HUES64 (cell line): ENCODE measurements at regions not wholly inside any gene's neighbourhood (a gene's known extent, or its start where the extent isn't known, plus 50 kb on each side); places are given as distances from the start of the nearest gene placed in this dataset.
"Not testable (repeated sequence)": the region's sequence is repeated elsewhere in the genome, so short reads cannot be mapped to it uniquely, and the experiment has no call there.

Experiments used
- H3K27ac ChIP-seq: 2 replicates; pipeline ENCODE4 v1.7.0; 2013; ENCODE audit warnings: low read depth, low read length, inconsistent platforms
- H3K27me3 ChIP-seq: 2 replicates; pipeline ENCODE4 v1.6.1; 2013; ENCODE audit warnings: mild to moderate bottlenecking, low read length; ENCODE audit not compliant: insufficient read depth
- H3K36me3 ChIP-seq: 2 replicates; pipeline ENCODE4 v1.6.1; 2013; ENCODE audit warnings: mild to moderate bottlenecking, low read length; ENCODE audit not compliant: insufficient read depth
- H3K4me1 ChIP-seq: 2 replicates; pipeline ENCODE4 v1.6.1; 2013; ENCODE audit warnings: mild to moderate bottlenecking, low read length, moderate library complexity; ENCODE audit not compliant: insufficient read depth
- H3K4me3 ChIP-seq: 2 replicates; pipeline ENCODE4 v1.5.1; 2013; ENCODE audit warnings: mild to moderate bottlenecking, low read length, moderate library complexity
- H3K9ac ChIP-seq: 2 replicates; pipeline ENCODE4 v1.6.1; 2013; ENCODE audit warnings: mild to moderate bottlenecking, low read depth, low read length
- H3K9me3 ChIP-seq: 2 replicates; pipeline ENCODE4 v1.6.1; 2013; ENCODE audit warnings: low read depth, low read length; ENCODE audit not compliant: insufficient read depth
- WGBS: fragments of 150-250, 120-280 bp; methylation state at CpG from one replicate; pipeline ENCODE4 v1.1.7; 2013; ENCODE audit warnings: missing lambda C conversion rate; 5-methylcytosine and 5-hydroxymethylcytosine counted together

GRCh38 chr4:134079085-134079484 lies 122.5 kb downstream of the PABPC4L start:
- not testable (repeated sequence) for H3K4me3 ChIP-seq, H3K9ac ChIP-seq, H3K4me1 ChIP-seq, H3K27me3 ChIP-seq, H3K9me3 ChIP-seq, H3K27ac ChIP-seq, H3K36me3 ChIP-seq
- 97% methylated on average over 15 of the region's 15 CpGs for WGBS

- H3K27ac ChIP-seq: no peak overlapping the region
- H3K9me3 ChIP-seq: no peaks in the 10 kb centered on the region
- no peak overlapping the region for H3K9ac ChIP-seq
- WGBS: 95% methylated on average over 11 of the region's 11 CpGs
- H3K4me3 ChIP-seq: no peak overlapping the region
- no peaks in the 10 kb centered on the region for H3K27me3 ChIP-seq
- H3K36me3 ChIP-seq: no peaks in the 10 kb centered on the region
- H3K4me1 ChIP-seq: no peaks in the 10 kb centered on the region
Observed at GRCh38 chr4:134078230-134078914, 123.2 kb downstream of the PABPC4L start.

GRCh38 chr4:134073711-134074110 lies 127.9 kb downstream of the PABPC4L start:
- whole genome bisulfite sequencing: 76% methylated on average over 2 of the region's 2 CpGs

GRCh38 chr4:134072137-134072536 lies 129.5 kb downstream of the PABPC4L start:
- Histone ChIP-seq H3K27me3 (no peaks in the 10 kb centered on the region), H3K4me1 (no peaks in the 10 kb centered on the region), H3K27ac (no peak overlapping the region), H3K4me3 (no peak overlapping the region), H3K9me3 (no peaks in the 10 kb centered on the region), H3K36me3 (no peaks in the 10 kb centered on the region), H3K9ac (no peak overlapping the region)

More at GRCh38 chr4:134073711-134074110, 127.9 kb downstream of the PABPC4L start:
- Histone ChIP-seq H3K4me3 (no peak overlapping the region), H3K9ac (no peak overlapping the region), H3K4me1 (no peaks in the 10 kb centered on the region), H3K36me3 (no peaks in the 10 kb centered on the region), H3K27ac (no peak overlapping the region), H3K9me3 (no peaks in the 10 kb centered on the region), H3K27me3 (no peaks in the 10 kb centered on the region)

- 95% methylated on average over 6 of the region's 6 CpGs for whole genome bisulfite sequencing
- Histone ChIP-seq H3K36me3 (no peaks in the 10 kb centered on the region), H3K4me1 (no peaks in the 10 kb centered on the region), H3K9me3 (no peaks in the 10 kb centered on the region), H3K27ac (no peak overlapping the region), H3K27me3 (no peaks in the 10 kb centered on the region), H3K4me3 (no peak overlapping the region), H3K9ac (no peak overlapping the region)
Observed at GRCh38 chr4:134070174-134070573, 131.4 kb downstream of the PABPC4L start.

GRCh38 chr4:134057356-134057755 lies 144.2 kb downstream of the PABPC4L start:
- no peaks in the 10 kb centered on the region for H3K9me3 ChIP-seq
- no peaks in the 10 kb centered on the region for H3K36me3 ChIP-seq
- H3K27me3 ChIP-seq: no peaks in the 10 kb centered on the region
- 85% methylated on average over 3 of the region's 3 CpGs for WGBS
- H3K27ac ChIP-seq: no peak overlapping the region
- no peak overlapping the region for H3K4me3 ChIP-seq
- no peak overlapping the region for H3K9ac ChIP-seq
- H3K4me1 ChIP-seq: no peaks in the 10 kb centered on the region

- not testable (repeated sequence) for H3K9me3 ChIP-seq, H3K4me1 ChIP-seq, H3K27me3 ChIP-seq, H3K9ac ChIP-seq, H3K27ac ChIP-seq, H3K4me3 ChIP-seq, H3K36me3 ChIP-seq
- WGBS: 92% methylated on average over 6 of the region's 6 CpGs
Observed at GRCh38 chr4:134046221-134046620, 155.4 kb downstream of the PABPC4L start.

- H3K36me3 ChIP-seq: no peaks in the 10 kb centered on the region
- H3K27ac ChIP-seq: no peak overlapping the region
- no peak overlapping the region for H3K4me3 ChIP-seq
- H3K9me3 ChIP-seq: no peaks in the 10 kb centered on the region
- no peak overlapping the region for H3K9ac ChIP-seq
- WGBS: 96% methylated on average over 3 of the region's 3 CpGs
- no peaks in the 10 kb centered on the region for H3K27me3 ChIP-seq
- H3K4me1 ChIP-seq: no peaks in the 10 kb centered on the region
Observed at GRCh38 chr4:134045411-134045810, 156.2 kb downstream of the PABPC4L start.

- H3K36me3 ChIP-seq: no peaks in the 10 kb centered on the region
- WGBS: 80% methylated on average over 2 of the region's 3 CpGs
Observed at GRCh38 chr4:134043266-134043665, 158.3 kb downstream of the PABPC4L start.

GRCh38 chr4:134028421-134028820 lies 173.2 kb downstream of the PABPC4L start:
- Histone ChIP-seq H3K4me3 (no peak overlapping the region), H3K36me3 (no peaks in the 10 kb centered on the region), H3K27ac (no peak overlapping the region), H3K9me3 (no peaks in the 10 kb centered on the region), H3K9ac (no peak overlapping the region), H3K4me1 (no peaks in the 10 kb centered on the region), H3K27me3 (no peaks in the 10 kb centered on the region)

More at GRCh38 chr4:134043266-134043665, 158.3 kb downstream of the PABPC4L start:
- H3K27me3 ChIP-seq: no peaks in the 10 kb centered on the region
- no peak overlapping the region for H3K4me3 ChIP-seq
- H3K9me3 ChIP-seq: no peaks in the 10 kb centered on the region
- H3K4me1 ChIP-seq: no peaks in the 10 kb centered on the region
- no peak overlapping the region for H3K9ac ChIP-seq
- no peak overlapping the region for H3K27ac ChIP-seq

- Histone ChIP-seq H3K9ac (no peak overlapping the region), H3K36me3 (no peaks in the 10 kb centered on the region), H3K27me3 (no peaks in the 10 kb centered on the region), H3K4me1 (no peaks in the 10 kb centered on the region), H3K4me3 (no peak overlapping the region), H3K27ac (no peak overlapping the region), H3K9me3 (no peaks in the 10 kb centered on the region)
- 91% methylated on average over 1 of the region's 1 CpG for WGBS
Observed at GRCh38 chr4:134027931-134028330, 173.7 kb downstream of the PABPC4L start.

GRCh38 chr4:134024251-134024650 lies 177.3 kb downstream of the PABPC4L start:
- Histone ChIP-seq H3K27ac (no peak overlapping the region), H3K36me3 (no peaks in the 10 kb centered on the region), H3K4me3 (no peak overlapping the region), H3K27me3 (no peaks in the 10 kb centered on the region), H3K4me1 (0 out of 2 replicates have a peak, but pooled peaks cover 4% of the 10 kb centered on the region), H3K9me3 (no peaks in the 10 kb centered on the region), H3K9ac (no peak overlapping the region)
- 85% methylated on average over 2 of the region's 2 CpGs for WGBS
